Vagina (tissue), 2 donors: ENCODE measurements at regions not wholly inside any gene's neighbourhood (a gene's known extent, or its start where the extent isn't known, plus 50 kb on each side); places are given as distances from the start of the nearest gene placed in this dataset.

Source experiments
- DNase-seq, 2 donors: peaks; one replicate each; pipeline ENCODE4 v3.0.0-alpha.2; 2017; ENCODE audit errors: extremely low spot score in 2 of 2
- H3K27ac ChIP-seq: fragments of 200-600 bp; sonication (generic); one replicate; pipeline ENCODE4 v1.5.1; 2019
- H3K27me3 ChIP-seq: fragments of 200-600 bp; sonication (generic); one replicate; pipeline ENCODE4 v1.5.1; 2019
- H3K36me3 ChIP-seq, 2 donors: fragments of 200-600 bp; sonication (generic); one replicate each; pipeline ENCODE4 v1.5.1; 2017 to 2019
- H3K4me1 ChIP-seq: fragments of 200-600 bp; sonication (generic); one replicate; pipeline ENCODE4 v1.5.1; 2019
- H3K4me3 ChIP-seq, 2 donors: fragments of 200-600 bp; sonication (generic); 1 replicate in 1 of 2; 2 replicates in 1 of 2; pipeline ENCODE4 v1.5.1; 2016 to 2019
- H3K9me3 ChIP-seq: fragments of 200-600 bp; sonication (generic); one replicate; pipeline ENCODE4 v1.5.1; 2019
- POLR2A ChIP-seq, 2 donors: fragments of 450-650 bp; IDR thresholded peaks; one replicate each; pipeline ENCODE4 v1.6.1; 2017; ENCODE audit warnings: antibody characterized with exemption in 2 of 2, mild to moderate bottlenecking in 2 of 2, moderate library complexity in 2 of 2
- POLR2AphosphoS5 ChIP-seq, 2 donors: sonication (generic); formaldehyde crosslinking; IDR thresholded peaks; one replicate each; pipeline ENCODE4 v1.9.0; 2017; ENCODE audit warnings: antibody characterized with exemption in 2 of 2, mild to moderate bottlenecking in 2 of 2, low read depth in 1 of 2; ENCODE audit not compliant: insufficient read depth in 1 of 2
- intact Hi-C: fragments of 100-400 bp; cut with DNase I; formaldehyde crosslinking; loops from one replicate; pipeline ENCODE4 v1.15.1; 2023
- TF ChIP-seq, protein P1 (sequence below), 3 experiments: fragments of 450-650 bp in 2 of 3; fragments of 200-600 bp in 1 of 3; sonication (generic) in 1 of 3; IDR thresholded peaks; one replicate each; pipeline ENCODE4 v1.5.1; 2017 to 2019; ENCODE audit warnings: antibody characterized with exemption in 3 of 3, mild to moderate bottlenecking in 2 of 3, moderate library complexity in 2 of 3

DNA sequence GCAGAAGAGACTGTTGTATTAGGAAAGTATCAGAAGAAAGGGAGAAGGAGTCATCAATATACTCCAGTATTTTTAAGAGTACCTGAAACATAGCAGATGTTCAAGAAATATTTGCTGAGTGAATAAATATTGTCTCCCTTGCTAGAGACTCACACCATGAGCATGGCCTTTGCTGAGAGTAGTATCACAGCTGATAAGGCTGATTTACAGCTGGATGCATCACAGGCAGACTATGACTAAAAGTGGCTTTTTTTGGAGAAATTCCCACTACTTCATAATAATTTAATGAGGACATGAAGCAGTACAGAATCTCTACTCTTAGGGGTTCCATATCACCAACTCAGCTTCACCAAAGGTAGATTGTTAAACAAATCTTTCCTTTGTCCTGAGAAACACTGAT lies 373.3 kb downstream of the RBM43 start:
- intact Hi-C loops: no loop called here
- H3K4me3 ChIP-seq: no peak overlapping the region
- H3K9me3 ChIP-seq: no peaks in the 10 kb centered on the region
- DNase-seq: no peak
- H3K27ac ChIP-seq: no peak overlapping the region
- TF ChIP-seq POLR2AphosphoS5 (IDR thresholded peaks at IDR 0.05; ENCODE audit: insufficient read depth in 1 of 2, low read depth in 1 of 2): no peak
- no peak for TF ChIP-seq POLR2A (IDR thresholded peaks at IDR 0.05)
- TF ChIP-seq, protein P1, sequence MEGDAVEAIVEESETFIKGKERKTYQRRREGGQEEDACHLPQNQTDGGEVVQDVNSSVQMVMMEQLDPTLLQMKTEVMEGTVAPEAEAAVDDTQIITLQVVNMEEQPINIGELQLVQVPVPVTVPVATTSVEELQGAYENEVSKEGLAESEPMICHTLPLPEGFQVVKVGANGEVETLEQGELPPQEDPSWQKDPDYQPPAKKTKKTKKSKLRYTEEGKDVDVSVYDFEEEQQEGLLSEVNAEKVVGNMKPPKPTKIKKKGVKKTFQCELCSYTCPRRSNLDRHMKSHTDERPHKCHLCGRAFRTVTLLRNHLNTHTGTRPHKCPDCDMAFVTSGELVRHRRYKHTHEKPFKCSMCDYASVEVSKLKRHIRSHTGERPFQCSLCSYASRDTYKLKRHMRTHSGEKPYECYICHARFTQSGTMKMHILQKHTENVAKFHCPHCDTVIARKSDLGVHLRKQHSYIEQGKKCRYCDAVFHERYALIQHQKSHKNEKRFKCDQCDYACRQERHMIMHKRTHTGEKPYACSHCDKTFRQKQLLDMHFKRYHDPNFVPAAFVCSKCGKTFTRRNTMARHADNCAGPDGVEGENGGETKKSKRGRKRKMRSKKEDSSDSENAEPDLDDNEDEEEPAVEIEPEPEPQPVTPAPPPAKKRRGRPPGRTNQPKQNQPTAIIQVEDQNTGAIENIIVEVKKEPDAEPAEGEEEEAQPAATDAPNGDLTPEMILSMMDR (IDR thresholded peaks at IDR 0.05): no peak
- H3K36me3 ChIP-seq: no peaks in the 10 kb centered on the region
- no peaks in the 10 kb centered on the region for H3K4me1 ChIP-seq
- H3K27me3 ChIP-seq: no peaks in the 10 kb centered on the region

DNA sequence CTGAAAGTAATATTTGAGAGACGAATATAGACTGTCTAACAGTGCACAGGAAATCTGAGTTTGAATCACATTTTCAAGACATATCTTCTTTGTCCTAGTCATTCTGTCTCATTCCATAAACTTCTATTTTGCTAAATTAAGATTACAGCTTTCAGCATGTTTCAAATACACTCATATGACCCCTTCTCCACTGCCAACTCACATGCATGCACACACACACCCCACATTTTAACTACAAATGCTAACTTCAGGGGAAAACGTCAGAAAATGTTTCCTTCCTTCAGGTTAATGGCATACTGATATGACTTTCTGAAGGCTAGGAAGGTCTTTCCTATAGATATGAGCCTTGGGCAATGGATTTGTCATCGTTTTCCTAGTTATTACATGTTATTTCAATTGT lies 373.7 kb downstream of the RBM43 start:
- no peaks in the 10 kb centered on the region for H3K9me3 ChIP-seq
- H3K36me3 ChIP-seq: no peaks in the 10 kb centered on the region
- H3K4me1 ChIP-seq: no peaks in the 10 kb centered on the region
- TF ChIP-seq POLR2A (IDR thresholded peaks at IDR 0.05) (no peak), POLR2AphosphoS5 (IDR thresholded peaks at IDR 0.05; ENCODE audit: insufficient read depth in 1 of 2, low read depth in 1 of 2) (no peak)
- TF ChIP-seq, protein P1 (IDR thresholded peaks at IDR 0.05): no peak
- H3K4me3 ChIP-seq: no peak overlapping the region
- intact Hi-C loops: no loop called here
- no peak for DNase-seq
- H3K27ac ChIP-seq: no peak overlapping the region
- H3K27me3 ChIP-seq: no peaks in the 10 kb centered on the region

DNA sequence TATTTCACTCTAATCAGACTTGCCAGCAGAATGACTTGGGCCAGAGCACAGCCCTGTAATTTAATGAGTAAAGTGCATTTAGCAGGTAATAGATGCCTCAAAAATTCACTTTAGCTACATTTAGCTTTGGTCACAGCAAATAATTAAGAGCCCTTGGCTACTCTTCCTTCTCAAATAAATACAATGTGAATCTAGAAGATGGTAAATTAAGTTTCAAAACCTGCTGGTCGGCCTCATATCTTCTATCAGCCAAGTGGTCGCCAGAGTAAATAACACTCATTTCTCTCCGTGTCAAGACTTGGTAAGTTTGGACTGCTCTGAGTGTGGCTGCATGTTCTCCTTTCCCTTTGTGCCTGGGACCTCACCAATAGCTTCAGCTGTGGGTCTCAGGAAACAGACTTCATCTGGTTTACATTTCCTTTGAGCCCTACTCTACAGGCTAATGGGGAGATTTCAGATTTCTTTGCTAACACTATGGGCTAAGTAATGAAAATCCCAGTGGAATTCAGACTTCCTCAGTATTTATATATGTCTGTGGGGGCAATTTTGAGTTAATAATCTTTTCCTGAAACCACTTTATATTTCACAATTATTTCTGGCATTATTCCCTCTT lies 375.8 kb downstream of the RBM43 start:
- intact Hi-C loops: no loop called here
- Histone ChIP-seq H3K4me1 (no peaks in the 10 kb centered on the region), H3K9me3 (no peaks in the 10 kb centered on the region), H3K27ac (no peak overlapping the region), H3K4me3 (no peak overlapping the region), H3K36me3 (no peaks in the 10 kb centered on the region), H3K27me3 (no peaks in the 10 kb centered on the region)
- no peak for DNase-seq
- TF ChIP-seq POLR2AphosphoS5 (IDR thresholded peaks at IDR 0.05; ENCODE audit: insufficient read depth in 1 of 2, low read depth in 1 of 2) (no peak), POLR2A (IDR thresholded peaks at IDR 0.05) (no peak)
- TF ChIP-seq, protein P1 (IDR thresholded peaks at IDR 0.05): no peak

DNA sequence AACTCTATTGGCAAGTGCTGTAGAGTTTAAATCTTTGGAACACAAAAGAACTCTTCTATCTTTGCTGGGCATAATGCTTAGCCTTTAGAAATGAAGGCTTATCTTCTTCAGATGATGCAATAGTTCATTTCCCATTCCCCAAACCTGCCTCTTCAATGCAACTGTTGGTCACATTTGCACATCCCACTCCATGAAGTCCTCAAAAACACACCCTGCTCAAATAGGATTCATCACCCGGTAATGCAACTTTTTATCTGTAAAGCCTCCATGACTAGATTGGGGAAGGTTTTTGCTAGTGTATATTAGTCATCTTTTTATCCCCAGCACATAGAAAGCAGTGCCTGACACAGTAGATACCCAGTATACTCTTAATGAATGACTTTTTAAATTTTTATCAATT lies 376.4 kb downstream of the RBM43 start:
- TF ChIP-seq POLR2A (IDR thresholded peaks at IDR 0.05) (no peak), POLR2AphosphoS5 (IDR thresholded peaks at IDR 0.05; ENCODE audit: insufficient read depth in 1 of 2, low read depth in 1 of 2) (no peak)
- TF ChIP-seq, protein P1 (IDR thresholded peaks at IDR 0.05): no peak
- intact Hi-C loops: no loop called here
- H3K4me3 ChIP-seq: no peak overlapping the region
- no peak overlapping the region for H3K27ac ChIP-seq
- no peak for DNase-seq
- H3K27me3 ChIP-seq: no peaks in the 10 kb centered on the region
- H3K9me3 ChIP-seq: no peaks in the 10 kb centered on the region
- no peaks in the 10 kb centered on the region for H3K36me3 ChIP-seq
- H3K4me1 ChIP-seq: no peaks in the 10 kb centered on the region

DNA sequence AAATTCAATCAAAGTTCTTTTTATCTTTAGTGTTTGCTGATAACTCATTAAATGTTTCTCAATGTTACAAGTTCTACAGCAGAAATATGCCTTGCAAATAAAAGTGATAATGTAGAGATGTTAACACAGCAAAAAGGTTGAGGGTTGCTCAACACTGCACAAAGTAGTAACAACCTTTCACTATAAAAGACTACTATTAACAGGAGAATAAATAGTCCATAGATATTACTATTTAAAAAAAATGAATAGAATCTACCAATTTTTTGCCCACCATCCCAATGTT lies 378.1 kb downstream of the RBM43 start:
- no peak overlapping the region for H3K4me3 ChIP-seq
- H3K4me1 ChIP-seq: no peaks in the 10 kb centered on the region
- H3K27me3 ChIP-seq: no peaks in the 10 kb centered on the region
- no peak overlapping the region for H3K27ac ChIP-seq
- no peak for DNase-seq
- intact Hi-C loops: no loop called here
- no peaks in the 10 kb centered on the region for H3K36me3 ChIP-seq
- H3K9me3 ChIP-seq: no peaks in the 10 kb centered on the region
- TF ChIP-seq POLR2AphosphoS5 (IDR thresholded peaks at IDR 0.05; ENCODE audit: insufficient read depth in 1 of 2, low read depth in 1 of 2): no peak
